ENCODE measurements at regions not wholly inside any gene's neighbourhood (a gene's known extent, or its start where the extent isn't known, plus 50 kb on each side); places are given as distances from the start of the nearest gene placed in this dataset.

GRCh38 chr5:127229185-127229889 is 61.3 kb upstream of the MEGF10 start:
- no peaks in the 10 kb centered on the region for H3K4me1 ChIP-seq

DNA sequence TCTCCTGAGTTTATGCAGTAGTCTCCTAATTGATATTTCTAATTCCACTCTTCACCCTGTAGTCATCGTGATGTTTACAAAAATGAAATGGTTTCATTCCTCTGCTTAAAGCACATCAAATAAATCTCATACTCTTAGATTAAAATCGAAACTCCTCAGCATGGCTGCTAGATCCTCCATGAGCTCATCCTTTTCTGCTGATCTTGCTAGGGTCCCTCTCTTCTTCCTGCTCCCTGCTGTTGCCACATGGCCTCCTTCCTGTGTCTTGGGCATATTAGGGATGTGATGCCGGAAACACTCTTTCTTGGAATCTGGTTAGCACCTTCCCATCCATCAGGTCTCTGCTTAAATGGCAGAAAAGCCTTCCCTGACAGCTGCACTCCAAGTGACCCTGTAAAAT is 59.5 kb upstream of the MEGF10 start:
- H3K36me3 ChIP-seq = no peaks in the 10 kb centered on the region
- TF ChIP-seq, protein P1, sequence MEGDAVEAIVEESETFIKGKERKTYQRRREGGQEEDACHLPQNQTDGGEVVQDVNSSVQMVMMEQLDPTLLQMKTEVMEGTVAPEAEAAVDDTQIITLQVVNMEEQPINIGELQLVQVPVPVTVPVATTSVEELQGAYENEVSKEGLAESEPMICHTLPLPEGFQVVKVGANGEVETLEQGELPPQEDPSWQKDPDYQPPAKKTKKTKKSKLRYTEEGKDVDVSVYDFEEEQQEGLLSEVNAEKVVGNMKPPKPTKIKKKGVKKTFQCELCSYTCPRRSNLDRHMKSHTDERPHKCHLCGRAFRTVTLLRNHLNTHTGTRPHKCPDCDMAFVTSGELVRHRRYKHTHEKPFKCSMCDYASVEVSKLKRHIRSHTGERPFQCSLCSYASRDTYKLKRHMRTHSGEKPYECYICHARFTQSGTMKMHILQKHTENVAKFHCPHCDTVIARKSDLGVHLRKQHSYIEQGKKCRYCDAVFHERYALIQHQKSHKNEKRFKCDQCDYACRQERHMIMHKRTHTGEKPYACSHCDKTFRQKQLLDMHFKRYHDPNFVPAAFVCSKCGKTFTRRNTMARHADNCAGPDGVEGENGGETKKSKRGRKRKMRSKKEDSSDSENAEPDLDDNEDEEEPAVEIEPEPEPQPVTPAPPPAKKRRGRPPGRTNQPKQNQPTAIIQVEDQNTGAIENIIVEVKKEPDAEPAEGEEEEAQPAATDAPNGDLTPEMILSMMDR (IDR thresholded peaks at IDR 0.05) = no peak

More at GRCh38 chr5:127229185-127229889, 61.3 kb upstream of the MEGF10 start:
- Histone ChIP-seq H3K27me3 (no peaks in the 10 kb centered on the region), H3K9me3 (no peaks in the 10 kb centered on the region), H3K36me3 (no peaks in the 10 kb centered on the region), H3K27ac (peak overlapping the region in 1 of 2 donors; percentile 51), H3K4me3 (peak overlapping the region; percentile 43 to 65)
- peak; percentile 69 for DNase-seq (ENCODE audit: low spot score)
- TF ChIP-seq, protein P1 (IDR thresholded peaks at IDR 0.05) = peak in 1 of 2 donors; percentile 43

GRCh38 chr5:127233590-127233989 is 57.0 kb upstream of the MEGF10 start:
- no peak for DNase-seq (ENCODE audit: low spot score)
- Histone ChIP-seq H3K9me3 (no peaks in the 10 kb centered on the region), H3K4me3 (no peak overlapping the region), H3K36me3 (no peaks in the 10 kb centered on the region), H3K4me1 (no peaks in the 10 kb centered on the region), H3K27me3 (no peaks in the 10 kb centered on the region), H3K27ac (no peak overlapping the region)
- TF ChIP-seq, protein P1 (IDR thresholded peaks at IDR 0.05) = no peak

More for the DNA sequence above, 59.5 kb upstream of the MEGF10 start:
- Histone ChIP-seq H3K9me3 (no peaks in the 10 kb centered on the region), H3K4me3 (no peak overlapping the region), H3K4me1 (no peaks in the 10 kb centered on the region), H3K27me3 (no peaks in the 10 kb centered on the region), H3K27ac (no peak overlapping the region)
- no peak for DNase-seq (ENCODE audit: low spot score)

DNA sequence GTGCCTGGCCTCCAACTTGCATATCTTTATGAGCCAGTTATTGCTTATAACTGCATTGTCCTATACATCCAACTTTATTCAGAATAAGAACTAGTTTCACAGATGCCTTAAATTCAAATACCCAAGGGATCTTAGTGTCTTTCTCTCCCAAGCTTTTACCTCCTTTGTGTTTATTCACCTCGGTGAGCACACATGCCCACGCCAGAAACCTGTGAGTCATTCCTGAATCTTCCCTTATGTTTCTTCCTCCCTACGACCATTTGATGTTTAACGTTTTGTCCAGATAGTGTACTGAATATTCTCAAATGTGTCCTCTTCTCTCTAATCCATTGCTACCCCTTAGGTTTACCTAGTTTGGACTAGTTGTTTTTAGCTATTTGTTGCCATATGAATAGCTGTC is 55.5 kb upstream of the MEGF10 start:
- TF ChIP-seq, protein P1 (IDR thresholded peaks at IDR 0.05) = no peak
- Histone ChIP-seq H3K27me3 (no peaks in the 10 kb centered on the region), H3K4me3 (no peak overlapping the region), H3K36me3 (no peaks in the 10 kb centered on the region), H3K4me1 (no peaks in the 10 kb centered on the region), H3K9me3 (no peaks in the 10 kb centered on the region), H3K27ac (no peak overlapping the region)
- DNase-seq (ENCODE audit: low spot score) = no peak

- Histone ChIP-seq H3K4me3 (no peak overlapping the region), H3K4me1 (no peaks in the 10 kb centered on the region), H3K9me3 (no peaks in the 10 kb centered on the region), H3K27me3 (no peaks in the 10 kb centered on the region), H3K36me3 (no peaks in the 10 kb centered on the region), H3K27ac (no peak overlapping the region)
- TF ChIP-seq, protein P1 (IDR thresholded peaks at IDR 0.05) = no peak
- no peak for DNase-seq (ENCODE audit: low spot score)
Measured at GRCh38 chr5:127236254-127236653, 54.3 kb upstream of the MEGF10 start.
